K562 (cell line): ENCODE measurements at regions not wholly inside any gene's neighbourhood (a gene's known extent, or its start where the extent isn't known, plus 50 kb on each side); places are given as distances from the start of the nearest gene placed in this dataset.

Experiments
- ATAC-seq: fragments of 200-7000 bp; cut with Tn5 transposase; 3 replicates; pipeline ENCODE4 v1.9.1; 2020; ENCODE audit warnings: moderate library complexity
- BruUV-seq: library from RNA; stranded (reverse); fragments of 400-500 nt; replicated peaks from 2 replicates; lab custom pipeline; 2021; lab: Mats Ljungman, UMichigan
- CTCF ChIA-PET: fragments of 300-600 bp; formaldehyde crosslinking; extraction: SDS; loops from one replicate; lab custom pipeline; 2021; ENCODE audit warnings: low intra/inter-chr PET ratio; lab: Yijun Ruan, JAX
- POLR2A ChIA-PET: fragments of 300-600, 350-650 bp; sonication (Branson Sonifier 250); formaldehyde crosslinking; extraction: SDS; loops from one replicate; lab custom pipeline; 2021; ENCODE audit warnings: antibody characterized with exemption, inconsistent platforms; lab: Yijun Ruan, JAX
- DNase-seq, 4 experiments: peaks; one replicate each; pipeline versions ENCODE4 v3.0.0 to v3.0.0-alpha.2; 2011 to 2018; ENCODE audit warnings: low spot score in 3 of 4, mixed read lengths in 3 of 4; ENCODE audit errors: extremely low read depth in 1 of 4
- FAIRE-seq: peaks from 2 replicates; lab custom pipeline; 2011; peaks lifted over from hg19 to GRCh38; lab: Jason Lieb, UNC
- H2AFZ ChIP-seq: 2 replicates; pipeline ENCODE4 v1.6.0; 2011; ENCODE audit warnings: low read depth, low read length, control low read depth, inconsistent platforms
- H3K27ac ChIP-seq: fragments of 200-600 bp; 3 replicates; pipeline ENCODE4 v1.8.0; 2011; ENCODE audit warnings: low read depth, mild to moderate bottlenecking, control low read depth, inconsistent platforms, low read length, moderate library complexity, mixed read lengths; ENCODE audit errors: extremely low read depth
- H3K27me3 ChIP-seq, 2 experiments: fragments of 300-600 bp in 1 of 2; 2 replicates in 1 of 2; 3 replicates in 1 of 2; pipeline versions ENCODE4 v1.6.0 to v1.8.0; 2011; ENCODE audit warnings: inconsistent platforms in 2 of 2, low read length in 2 of 2, mild to moderate bottlenecking in 1 of 2, mixed read lengths in 1 of 2, moderate library complexity in 1 of 2; ENCODE audit not compliant: control insufficient read depth in 2 of 2, insufficient read depth in 2 of 2
- H3K36me3 ChIP-seq: fragments of 300-600 bp; 3 replicates; pipeline ENCODE4 v1.8.0; 2011; ENCODE audit warnings: mild to moderate bottlenecking, low read length, inconsistent platforms; ENCODE audit not compliant: control insufficient read depth, insufficient read depth
- H3K4me1 ChIP-seq, 2 experiments: fragments of 200-600 bp in 1 of 2; replicated peaks in 1 of 2; 2 replicates in 1 of 2; 3 replicates in 1 of 2; pipeline versions ENCODE4 v1.5.1 to v1.8.0; 2011; ENCODE audit warnings: inconsistent platforms in 2 of 2, low read length in 2 of 2, mild to moderate bottlenecking in 1 of 2, mixed read lengths in 1 of 2, moderate library complexity in 1 of 2; ENCODE audit not compliant: control insufficient read depth in 2 of 2, insufficient read depth in 2 of 2
- H3K4me2 ChIP-seq: 2 replicates; pipeline ENCODE4 v1.6.1; 2011; ENCODE audit warnings: low read length, control low read depth, inconsistent platforms, mixed read lengths; ENCODE audit not compliant: insufficient read depth
- H3K4me3 ChIP-seq: fragments of 200-600 bp; sonication (generic), shearing (Covaris generic); 2 replicates; pipeline ENCODE4 v1.5.1; 2016; ENCODE audit warnings: control low read depth, inconsistent platforms
- H3K79me2 ChIP-seq: fragments of 200-600 bp; 3 replicates; pipeline ENCODE4 v1.8.0; 2011; ENCODE audit warnings: low read length, inconsistent platforms; ENCODE audit not compliant: control insufficient read depth, insufficient read depth
- H3K9ac ChIP-seq, 2 experiments: 2 replicates each; pipeline versions ENCODE4 v1.6.0 to v1.6.1; 2011; ENCODE audit warnings: low read depth in 2 of 2, low read length in 2 of 2, control low read depth in 1 of 2, inconsistent platforms in 1 of 2, mild to moderate bottlenecking in 1 of 2, mixed read lengths in 1 of 2; ENCODE audit not compliant: insufficient read depth in 1 of 2
- H3K9me1 ChIP-seq: one replicate; pipeline ENCODE4 v1.6.0; 2011; ENCODE audit warnings: inconsistent platforms, mild to moderate bottlenecking, low read length, moderate library complexity; ENCODE audit not compliant: control insufficient read depth, insufficient read depth
- H3K9me3 ChIP-seq: replicated peaks from 2 replicates; pipeline ENCODE4 v1.5.1; 2011; ENCODE audit warnings: low read depth, low read length, inconsistent platforms; ENCODE audit not compliant: control insufficient read depth, insufficient read depth
- H4K20me1 ChIP-seq: replicated peaks from 2 replicates; pipeline ENCODE4 v1.6.1; 2011; ENCODE audit warnings: low read length, inconsistent platforms, mixed read lengths; ENCODE audit not compliant: control insufficient read depth, insufficient read depth
- CBFB ChIP-seq: sonication (generic); formaldehyde crosslinking; IDR thresholded peaks from 2 replicates; pipeline ENCODE4 v1.4.0; 2020; ENCODE audit warnings: mild to moderate bottlenecking, missing genetic modification reagents
- CCAR2 ChIP-seq: fragments of 200-400 bp; formaldehyde crosslinking; IDR thresholded peaks from 2 replicates; pipeline ENCODE4 v1.6.1; 2017; ENCODE audit warnings: mild to moderate bottlenecking, low read depth, low read length
- ESRRB ChIP-seq: fragments of 250-450 bp; sonication (Bioruptor Pico); IDR thresholded peaks from 2 replicates; pipeline ENCODE4 v1.5.0; 2020; ENCODE audit warnings: mild to moderate bottlenecking, moderate library complexity, borderline replicate concordance
- MYBL2 ChIP-seq, 2 experiments: fragments of 450-650 bp in 1 of 2; sonication (generic) in 1 of 2; formaldehyde crosslinking in 1 of 2; IDR thresholded peaks; 2 replicates each; pipeline versions ENCODE4 v1.6.1 to v1.8.1; 2017 to 2022; ENCODE audit warnings: borderline replicate concordance in 1 of 2, inconsistent platforms in 1 of 2, low read depth in 1 of 2, mild to moderate bottlenecking in 1 of 2, missing genetic modification reagents in 1 of 2, moderate library complexity in 1 of 2
- in situ Hi-C: fragments of 300-500 bp; cut with MboI; formaldehyde crosslinking; loops from 4 replicates; pipeline ENCODE4 v1.15.0; 2018; ENCODE audit warnings: inconsistent platforms, mixed read lengths
- intact Hi-C: fragments of 100-400 bp; cut with micrococcal nuclease; formaldehyde crosslinking; loops from 2 replicates; pipeline ENCODE4 v1.14.2; 2022
- TF ChIP-seq, protein P1 (sequence below): sonication (generic); formaldehyde crosslinking; IDR thresholded peaks from 2 replicates; pipeline ENCODE4 v1.8.1; 2022; ENCODE audit warnings: missing genetic modification reagents

GRCh38 chr2:146438246-146438645 is 1406.6 kb upstream of the ACVR2A start:
- TF ChIP-seq MYBL2 (IDR thresholded peaks at IDR 0.05; ENCODE audit: low read depth) (no peak), MYBL2 (CRISPR knock-in tag; IDR thresholded peaks at IDR 0.05; ENCODE audit: borderline replicate concordance) (no peak), ESRRB (CRISPR knock-in tag) (no peak), CBFB (CRISPR knock-in tag) (no peak), CCAR2 (no peak)
- TF ChIP-seq, protein P1, sequence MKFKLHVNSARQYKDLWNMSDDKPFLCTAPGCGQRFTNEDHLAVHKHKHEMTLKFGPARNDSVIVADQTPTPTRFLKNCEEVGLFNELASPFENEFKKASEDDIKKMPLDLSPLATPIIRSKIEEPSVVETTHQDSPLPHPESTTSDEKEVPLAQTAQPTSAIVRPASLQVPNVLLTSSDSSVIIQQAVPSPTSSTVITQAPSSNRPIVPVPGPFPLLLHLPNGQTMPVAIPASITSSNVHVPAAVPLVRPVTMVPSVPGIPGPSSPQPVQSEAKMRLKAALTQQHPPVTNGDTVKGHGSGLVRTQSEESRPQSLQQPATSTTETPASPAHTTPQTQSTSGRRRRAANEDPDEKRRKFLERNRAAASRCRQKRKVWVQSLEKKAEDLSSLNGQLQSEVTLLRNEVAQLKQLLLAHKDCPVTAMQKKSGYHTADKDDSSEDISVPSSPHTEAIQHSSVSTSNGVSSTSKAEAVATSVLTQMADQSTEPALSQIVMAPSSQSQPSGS (CRISPR knock-in tag) = no peak
- ATAC-seq (no peak), FAIRE-seq (no peak), DNase-seq (no peak)
- Histone ChIP-seq H3K9ac (no peak overlapping the region), H3K27me3 (no peaks in the 10 kb centered on the region), H3K9me1 (no peaks in the 10 kb centered on the region), H3K79me2 (no peaks in the 10 kb centered on the region), H3K27ac (no peak overlapping the region), H4K20me1 (no peaks in the 10 kb centered on the region), H3K9me3 (no peaks in the 10 kb centered on the region), H3K4me2 (no peak overlapping the region), H3K4me1 (no peaks in the 10 kb centered on the region), H2AFZ (no peak overlapping the region), H3K36me3 (no peaks in the 10 kb centered on the region), H3K4me3 (no peak overlapping the region)
- intact Hi-C loops (no loop called here), in situ Hi-C loops (no loop called here)
- BruUV-seq = no TSS peak
- ChIA-PET CTCF (no interaction called here), POLR2A (no interaction called here)
